GM12891 (cell line): ENCODE measurements at regions not wholly inside any gene's neighbourhood (a gene's known extent, or its start where the extent isn't known, plus 50 kb on each side); places are given as distances from the start of the nearest gene placed in this dataset.

Experiments used
- PAX5 ChIP-seq: IDR thresholded peaks from 2 replicates; pipeline ENCODE4 v1.6.1; 2011; ENCODE audit warnings: low read length, moderate library complexity, mild to moderate bottlenecking; ENCODE audit not compliant: insufficient read depth, severe bottlenecking
- POLR2A ChIP-seq: IDR thresholded peaks from 2 replicates; pipeline ENCODE4 v1.6.1; 2011; ENCODE audit warnings: low read depth, low read length, control low read depth
- POLR2AphosphoS5 ChIP-seq: IDR thresholded peaks from 2 replicates; pipeline ENCODE4 v1.6.1; 2011; ENCODE audit warnings: low read depth, low read length, control low read depth
- POU2F2 ChIP-seq: IDR thresholded peaks from 2 replicates; pipeline ENCODE4 v1.6.1; 2011; ENCODE audit warnings: low read depth, mild to moderate bottlenecking, control low read depth, low read length, moderate library complexity

DNA sequence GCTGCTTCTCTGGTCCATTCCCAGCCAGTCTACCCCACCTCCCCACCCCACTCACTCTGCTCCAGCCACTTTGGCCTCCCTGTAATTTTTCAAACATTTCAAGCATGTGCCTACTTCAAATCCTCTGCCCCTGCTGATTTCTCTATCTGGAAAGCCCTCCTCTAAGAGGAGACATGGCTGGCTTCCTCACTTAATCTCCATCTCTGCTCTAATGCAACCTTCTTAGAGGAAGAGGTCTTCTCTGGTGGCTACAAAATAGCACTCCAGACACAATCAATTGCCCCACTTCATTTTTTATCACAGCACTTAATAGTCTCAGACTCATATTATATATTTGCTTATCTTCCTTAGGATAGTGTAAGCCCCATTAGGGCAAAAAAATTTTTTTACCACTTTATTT lies 161.1 kb upstream of the SLC39A10 start:
- TF ChIP-seq POLR2A (no peak), POLR2AphosphoS5 (no peak), POU2F2 (no peak), PAX5 (no peak)
